Esophagus squamous epithelium (tissue), 5 donors: ENCODE measurements at regions not wholly inside any gene's neighbourhood (a gene's known extent, or its start where the extent isn't known, plus 50 kb on each side); places are given as distances from the start of the nearest gene placed in this dataset.

Experiments
- DNase-seq: peaks from one replicate; lab custom pipeline; 2025; lab: John Stamatoyannopoulos, UW
- H3K27ac ChIP-seq, 4 donors: fragments of 200-600 bp; sonication (generic); one replicate each; pipeline ENCODE4 v1.5.1; 2016 to 2019; ENCODE audit warnings: mild to moderate bottlenecking in 1 of 4
- H3K27me3 ChIP-seq, 4 donors: fragments of 200-600 bp; sonication (generic); 1 replicate in 3 of 4; 2 replicates in 1 of 4; pipeline versions ENCODE4 v1.5.1 to v1.6.0; 2017 to 2021; ENCODE audit warnings: antibody characterized with exemption in 1 of 4
- H3K36me3 ChIP-seq, 3 donors: fragments of 200-600 bp; sonication (generic); one replicate each; pipeline ENCODE4 v1.5.1; 2016 to 2019
- H3K4me1 ChIP-seq, 3 donors: fragments of 200-600 bp; sonication (generic); one replicate each; pipeline ENCODE4 v1.5.1; 2017 to 2019
- H3K4me3 ChIP-seq, 4 donors: fragments of 200-600 bp; sonication (generic); 1 replicate in 3 of 4; 2 replicates in 1 of 4; pipeline ENCODE4 v1.5.1; 2016 to 2019; ENCODE audit warnings: mild to moderate bottlenecking in 2 of 4, moderate library complexity in 1 of 4
- H3K9me3 ChIP-seq, 3 donors: fragments of 200-600 bp; sonication (generic); one replicate each; pipeline ENCODE4 v1.5.1; 2016 to 2019
- CTCF ChIP-seq, 6 experiments: fragments of 450-650 bp in 4 of 6; fragments of 200-600 bp in 2 of 6; sonication (generic) in 2 of 6; IDR thresholded peaks; one replicate each; pipeline ENCODE4 v1.5.1; 2016 to 2019; ENCODE audit warnings: antibody characterized with exemption in 6 of 6, mild to moderate bottlenecking in 4 of 6, moderate library complexity in 4 of 6
- POLR2A ChIP-seq, 4 donors: fragments of 450-650 bp; IDR thresholded peaks; one replicate each; pipeline ENCODE4 v1.6.1; 2017; ENCODE audit warnings: antibody characterized with exemption in 4 of 4, mild to moderate bottlenecking in 4 of 4, moderate library complexity in 3 of 4
- WGBS, 2 donors: methylation state at CpG; one replicate each; pipeline ENCODE4 v1.1.5; 2018; 5-methylcytosine and 5-hydroxymethylcytosine counted together
- intact Hi-C: fragments of 100-400 bp; cut with DNase I; formaldehyde crosslinking; loops from one replicate; pipeline ENCODE4 v1.15.0; 2022
- donor health status: DM: yes; HTN: yes; CAD: no.

GRCh38 chr6:153862927-153863326 is 176.1 kb upstream of the OPRM1 start:
- intact Hi-C loops, result no loop called here
- no peak overlapping the region for H3K4me3 ChIP-seq
- H3K4me1 ChIP-seq, result no peaks in the 10 kb centered on the region

GRCh38 chr6:153862139-153862538 is 176.9 kb upstream of the OPRM1 start:
- DNase-seq, result no peak
- no peak overlapping the region for H3K4me3 ChIP-seq
- H3K4me1 ChIP-seq, result no peaks in the 10 kb centered on the region
- H3K36me3 ChIP-seq, result no peaks in the 10 kb centered on the region
- intact Hi-C loops, result no loop called here
- H3K27ac ChIP-seq, result no peak overlapping the region
- no peak for TF ChIP-seq CTCF (IDR thresholded peaks at IDR 0.05)
- H3K27me3 ChIP-seq, result no peaks in the 10 kb centered on the region
- H3K9me3 ChIP-seq, result peaks cover 0 to 3% (median under 1%) of the 10 kb centered on the region in 3 donors

More at GRCh38 chr6:153862927-153863326, 176.1 kb upstream of the OPRM1 start:
- TF ChIP-seq POLR2A (IDR thresholded peaks at IDR 0.05) (no peak), CTCF (IDR thresholded peaks at IDR 0.05) (no peak)
- no peak for DNase-seq
- no peak overlapping the region for H3K27ac ChIP-seq
- H3K9me3 ChIP-seq, result no peaks in the 10 kb centered on the region
- H3K27me3 ChIP-seq, result no peaks in the 10 kb centered on the region
- WGBS, 2 donors, result 63 to 81% methylated on average over 1 of the region's 1 CpG
- H3K36me3 ChIP-seq, result no peaks in the 10 kb centered on the region

- H3K27me3 ChIP-seq, result no peaks in the 10 kb centered on the region
- 58 to 67% methylated on average over 5 of the region's 5 CpGs for WGBS, 2 donors
- H3K36me3 ChIP-seq, result no peaks in the 10 kb centered on the region
- peaks cover 0 to 8% (median 4%) of the 10 kb centered on the region in 3 donors for H3K9me3 ChIP-seq
- no peak for TF ChIP-seq POLR2A (IDR thresholded peaks at IDR 0.05)
- no peak for TF ChIP-seq CTCF (IDR thresholded peaks at IDR 0.05)
- no peak for DNase-seq
- no peak overlapping the region for H3K4me3 ChIP-seq
- intact Hi-C loops, result no loop called here
- H3K4me1 ChIP-seq, result no peaks in the 10 kb centered on the region
- no peak overlapping the region for H3K27ac ChIP-seq
Measured at GRCh38 chr6:153858529-153858928, 180.5 kb upstream of the OPRM1 start.

GRCh38 chr6:153856929-153857376 is 182.1 kb upstream of the OPRM1 start:
- no peaks in the 10 kb centered on the region for H3K36me3 ChIP-seq
- 83% methylated on average over 1 of the region's 24 CpGs; no CpG with 5 or more reads in 1 of the 2 donors for WGBS, 2 donors
- no peak overlapping the region for H3K4me3 ChIP-seq
- H3K4me1 ChIP-seq, result no peaks in the 10 kb centered on the region
- TF ChIP-seq CTCF (IDR thresholded peaks at IDR 0.05), result no peak
- no peak for TF ChIP-seq POLR2A (IDR thresholded peaks at IDR 0.05)
- intact Hi-C loops, result no loop called here
- DNase-seq, result no peak
- peaks cover 0 to 8% (median 4%) of the 10 kb centered on the region in 3 donors for H3K9me3 ChIP-seq
- no peaks in the 10 kb centered on the region for H3K27me3 ChIP-seq
- no peak overlapping the region for H3K27ac ChIP-seq

- Histone ChIP-seq H3K4me1 (no peaks in the 10 kb centered on the region), H3K9me3 (peaks cover 0 to 8% (median 4%) of the 10 kb centered on the region in 3 donors), H3K4me3 (no peak overlapping the region), H3K36me3 (no peaks in the 10 kb centered on the region), H3K27me3 (no peaks in the 10 kb centered on the region), H3K27ac (no peak overlapping the region)
- TF ChIP-seq CTCF (IDR thresholded peaks at IDR 0.05) (no peak), POLR2A (IDR thresholded peaks at IDR 0.05) (no peak)
- intact Hi-C loops, result no loop called here
- WGBS, 2 donors, result 41 to 52% methylated on average over 2 of the region's 2 CpGs
- DNase-seq, result no peak
Measured at GRCh38 chr6:153852481-153852880, 186.6 kb upstream of the OPRM1 start.
